Ovary (tissue), 3 donors: ENCODE measurements at regions not wholly inside any gene's neighbourhood (a gene's known extent, or its start where the extent isn't known, plus 50 kb on each side); places are given as distances from the start of the nearest gene placed in this dataset.

Experiments used
- POLR2A ChIP-seq: fragments of 450-650 bp; IDR thresholded peaks from one replicate; pipeline ENCODE4 v1.6.1; 2017; ENCODE audit warnings: antibody characterized with exemption, mild to moderate bottlenecking, moderate library complexity
- TF ChIP-seq, protein P1 (sequence below), 3 donors: fragments of 450-650 bp in 2 of 3; fragments of 200-600 bp in 1 of 3; IDR thresholded peaks; one replicate each; pipeline versions ENCODE4 v1.5.1 to v1.8.0; 2016 to 2022; ENCODE audit warnings: antibody characterized with exemption in 3 of 3, mild to moderate bottlenecking in 1 of 3
- donor health status: DM: no; HTN: no; CAD: no.

DNA sequence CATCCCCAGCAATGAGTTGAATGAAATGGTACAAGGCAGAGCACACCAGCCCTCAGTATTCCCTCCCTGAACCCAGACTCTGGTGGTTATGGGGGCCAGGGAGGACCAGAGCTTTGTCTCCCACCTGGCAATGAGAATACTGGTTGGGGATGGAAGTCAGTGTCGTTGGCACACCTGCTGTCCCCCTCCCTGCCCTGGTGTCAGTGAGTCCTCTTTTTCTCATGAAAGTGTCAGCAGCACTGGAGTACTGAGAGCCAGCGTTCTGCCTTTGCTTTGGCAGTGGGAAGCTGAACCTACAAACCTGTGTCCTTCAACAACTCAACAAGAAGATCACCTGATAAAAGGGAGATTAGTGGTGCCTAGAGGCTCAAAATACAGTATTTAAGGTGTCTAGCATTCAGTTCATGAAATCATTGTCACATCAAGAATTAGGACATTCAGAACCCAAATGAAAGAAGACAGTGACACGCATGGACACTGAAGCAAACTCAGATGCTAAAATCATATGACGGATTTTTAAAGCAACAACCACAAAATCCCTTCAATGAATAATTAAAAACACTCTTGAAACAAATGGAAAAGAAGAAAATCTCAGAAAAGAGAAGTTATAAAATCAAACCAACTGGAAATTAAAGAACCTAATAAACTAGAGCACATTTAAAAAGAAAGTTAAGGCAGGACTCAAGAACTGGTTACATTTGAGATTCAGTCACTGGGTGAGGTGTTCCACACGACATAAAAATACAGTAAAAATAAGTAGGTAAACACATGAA lies 77.5 kb upstream of the VPREB1 start:
- TF ChIP-seq, protein P1, sequence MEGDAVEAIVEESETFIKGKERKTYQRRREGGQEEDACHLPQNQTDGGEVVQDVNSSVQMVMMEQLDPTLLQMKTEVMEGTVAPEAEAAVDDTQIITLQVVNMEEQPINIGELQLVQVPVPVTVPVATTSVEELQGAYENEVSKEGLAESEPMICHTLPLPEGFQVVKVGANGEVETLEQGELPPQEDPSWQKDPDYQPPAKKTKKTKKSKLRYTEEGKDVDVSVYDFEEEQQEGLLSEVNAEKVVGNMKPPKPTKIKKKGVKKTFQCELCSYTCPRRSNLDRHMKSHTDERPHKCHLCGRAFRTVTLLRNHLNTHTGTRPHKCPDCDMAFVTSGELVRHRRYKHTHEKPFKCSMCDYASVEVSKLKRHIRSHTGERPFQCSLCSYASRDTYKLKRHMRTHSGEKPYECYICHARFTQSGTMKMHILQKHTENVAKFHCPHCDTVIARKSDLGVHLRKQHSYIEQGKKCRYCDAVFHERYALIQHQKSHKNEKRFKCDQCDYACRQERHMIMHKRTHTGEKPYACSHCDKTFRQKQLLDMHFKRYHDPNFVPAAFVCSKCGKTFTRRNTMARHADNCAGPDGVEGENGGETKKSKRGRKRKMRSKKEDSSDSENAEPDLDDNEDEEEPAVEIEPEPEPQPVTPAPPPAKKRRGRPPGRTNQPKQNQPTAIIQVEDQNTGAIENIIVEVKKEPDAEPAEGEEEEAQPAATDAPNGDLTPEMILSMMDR (IDR thresholded peaks at IDR 0.05), result no peak
- no peak for TF ChIP-seq POLR2A
